ENCODE measurements at regions not wholly inside any gene's neighbourhood (a gene's known extent, or its start where the extent isn't known, plus 50 kb on each side); places are given as distances from the start of the nearest gene placed in this dataset.

GRCh38 chr6:4506223-4506622, 270.0 kb upstream of the CDYL start:
- 77% methylated on average over 3 of the region's 3 CpGs for WGBS (ENCODE audit: insufficient coverage)

GRCh38 chr6:4504700-4505099, 271.5 kb upstream of the CDYL start:
- Histone ChIP-seq H3K4me1 (ENCODE audit: control insufficient read depth, insufficient read depth, low read length) (no peaks in the 10 kb centered on the region), H3K9me3 (ENCODE audit: control insufficient read depth, insufficient read depth, low read length) (no peaks in the 10 kb centered on the region), H3K27ac (ENCODE audit: low read depth, low read length) (no peak overlapping the region), H3K4me3 (ENCODE audit: low read depth, low read length) (no peak overlapping the region), H3K27me3 (ENCODE audit: control insufficient read depth, insufficient read depth, low read length) (no peaks in the 10 kb centered on the region), H3K36me3 (ENCODE audit: control insufficient read depth, insufficient read depth, low read length) (no peaks in the 10 kb centered on the region)
- no CpG with 5 or more reads among the region's 2 CpGs for WGBS (ENCODE audit: insufficient coverage)
- no peak for DNase-seq (ENCODE audit: low read depth in 4 of 6, low spot score in 6 of 6)

More at GRCh38 chr6:4506223-4506622, 270.0 kb upstream of the CDYL start:
- Histone ChIP-seq H3K27ac (ENCODE audit: low read depth, low read length) (no peak overlapping the region), H3K4me3 (ENCODE audit: low read depth, low read length) (no peak overlapping the region), H3K4me1 (ENCODE audit: control insufficient read depth, insufficient read depth, low read length) (peaks cover 5% of the 10 kb centered on the region), H3K27me3 (ENCODE audit: control insufficient read depth, insufficient read depth, low read length) (no peaks in the 10 kb centered on the region), H3K9me3 (ENCODE audit: control insufficient read depth, insufficient read depth, low read length) (no peaks in the 10 kb centered on the region), H3K36me3 (ENCODE audit: control insufficient read depth, insufficient read depth, low read length) (no peaks in the 10 kb centered on the region)
- no peak for DNase-seq (ENCODE audit: low read depth in 4 of 6, low spot score in 6 of 6)

GRCh38 chr6:4503700-4504099, 272.5 kb upstream of the CDYL start:
- Histone ChIP-seq H3K27ac (ENCODE audit: low read depth, low read length) (no peak overlapping the region), H3K9me3 (ENCODE audit: control insufficient read depth, insufficient read depth, low read length) (no peaks in the 10 kb centered on the region), H3K4me3 (ENCODE audit: low read depth, low read length) (no peak overlapping the region), H3K36me3 (ENCODE audit: control insufficient read depth, insufficient read depth, low read length) (no peaks in the 10 kb centered on the region), H3K27me3 (ENCODE audit: control insufficient read depth, insufficient read depth, low read length) (no peaks in the 10 kb centered on the region), H3K4me1 (ENCODE audit: control insufficient read depth, insufficient read depth, low read length) (no peaks in the 10 kb centered on the region)
- WGBS (ENCODE audit: insufficient coverage), result 68% methylated on average over 2 of the region's 5 CpGs
- no peak for DNase-seq (ENCODE audit: low read depth in 4 of 6, low spot score in 6 of 6)

GRCh38 chr6:4496284-4496683, 279.9 kb upstream of the CDYL start:
- no peaks in the 10 kb centered on the region for H3K36me3 ChIP-seq (ENCODE audit: control insufficient read depth, insufficient read depth, low read length)

GRCh38 chr6:4491501-4492260, 284.5 kb upstream of the CDYL start:
- peaks cover 10% of the 10 kb centered on the region for H3K9me3 ChIP-seq (ENCODE audit: control insufficient read depth, insufficient read depth, low read length)
- H3K4me1 ChIP-seq (ENCODE audit: control insufficient read depth, insufficient read depth, low read length), result peaks cover 3% of the 10 kb centered on the region
- H3K27me3 ChIP-seq (ENCODE audit: control insufficient read depth, insufficient read depth, low read length), result no peaks in the 10 kb centered on the region
- no peak overlapping the region for H3K27ac ChIP-seq (ENCODE audit: low read depth, low read length)
- H3K36me3 ChIP-seq (ENCODE audit: control insufficient read depth, insufficient read depth, low read length), result no peaks in the 10 kb centered on the region
- no peak overlapping the region for H3K4me3 ChIP-seq (ENCODE audit: low read depth, low read length)
- WGBS (ENCODE audit: insufficient coverage), result 96% methylated on average over 4 of the region's 7 CpGs
- DNase-seq (ENCODE audit: low read depth in 4 of 6, low spot score in 6 of 6), result no peak

More at GRCh38 chr6:4496284-4496683, 279.9 kb upstream of the CDYL start:
- Histone ChIP-seq H3K27me3 (ENCODE audit: control insufficient read depth, insufficient read depth, low read length) (no peaks in the 10 kb centered on the region), H3K4me1 (ENCODE audit: control insufficient read depth, insufficient read depth, low read length) (no peaks in the 10 kb centered on the region), H3K27ac (ENCODE audit: low read depth, low read length) (no peak overlapping the region), H3K9me3 (ENCODE audit: control insufficient read depth, insufficient read depth, low read length) (no peaks in the 10 kb centered on the region), H3K4me3 (ENCODE audit: low read depth, low read length) (no peak overlapping the region)
- no peak for DNase-seq (ENCODE audit: low read depth in 4 of 6, low spot score in 6 of 6)
- WGBS (ENCODE audit: insufficient coverage), result 80% methylated on average over 1 of the region's 1 CpG

GRCh38 chr6:4489538-4489937, 286.7 kb upstream of the CDYL start:
- Histone ChIP-seq H3K36me3 (ENCODE audit: control insufficient read depth, insufficient read depth, low read length) (no peaks in the 10 kb centered on the region), H3K4me3 (ENCODE audit: low read depth, low read length) (no peak overlapping the region), H3K4me1 (ENCODE audit: control insufficient read depth, insufficient read depth, low read length) (peaks cover 10% of the 10 kb centered on the region), H3K9me3 (ENCODE audit: control insufficient read depth, insufficient read depth, low read length) (peaks cover 10% of the 10 kb centered on the region), H3K27me3 (ENCODE audit: control insufficient read depth, insufficient read depth, low read length) (no peaks in the 10 kb centered on the region), H3K27ac (ENCODE audit: low read depth, low read length) (no peak overlapping the region)
- DNase-seq (ENCODE audit: low read depth in 4 of 6, low spot score in 6 of 6), result no peak
- WGBS (ENCODE audit: insufficient coverage), result 81% methylated on average over 3 of the region's 4 CpGs

GRCh38 chr6:4488389-4488788, 287.8 kb upstream of the CDYL start:
- no peak overlapping the region for H3K4me3 ChIP-seq (ENCODE audit: low read depth, low read length)
- H3K27ac ChIP-seq (ENCODE audit: low read depth, low read length), result no peak overlapping the region
- H3K36me3 ChIP-seq (ENCODE audit: control insufficient read depth, insufficient read depth, low read length), result no peaks in the 10 kb centered on the region
- 100% methylated on average over 3 of the region's 3 CpGs for WGBS (ENCODE audit: insufficient coverage)
- peaks cover 10% of the 10 kb centered on the region for H3K4me1 ChIP-seq (ENCODE audit: control insufficient read depth, insufficient read depth, low read length)
- DNase-seq (ENCODE audit: low read depth in 4 of 6, low spot score in 6 of 6), result no peak
- H3K9me3 ChIP-seq (ENCODE audit: control insufficient read depth, insufficient read depth, low read length), result peaks cover 10% of the 10 kb centered on the region
- H3K27me3 ChIP-seq (ENCODE audit: control insufficient read depth, insufficient read depth, low read length), result no peaks in the 10 kb centered on the region

- H3K36me3 ChIP-seq (ENCODE audit: control insufficient read depth, insufficient read depth, low read length), result no peaks in the 10 kb centered on the region
- H3K4me3 ChIP-seq (ENCODE audit: low read depth, low read length), result no peak overlapping the region
- H3K27me3 ChIP-seq (ENCODE audit: control insufficient read depth, insufficient read depth, low read length), result no peaks in the 10 kb centered on the region
- WGBS (ENCODE audit: insufficient coverage), result 75% methylated on average over 2 of the region's 2 CpGs
- H3K9me3 ChIP-seq (ENCODE audit: control insufficient read depth, insufficient read depth, low read length), result peaks cover 10% of the 10 kb centered on the region
- peaks cover 10% of the 10 kb centered on the region for H3K4me1 ChIP-seq (ENCODE audit: control insufficient read depth, insufficient read depth, low read length)
- DNase-seq (ENCODE audit: low read depth in 4 of 6, low spot score in 6 of 6), result no peak
- no peak overlapping the region for H3K27ac ChIP-seq (ENCODE audit: low read depth, low read length)
These were observed 288.7 kb upstream of the CDYL start for GRCh38 chr6:4487538-4487937.

- H3K27me3 ChIP-seq (ENCODE audit: control insufficient read depth, insufficient read depth, low read length), result no peaks in the 10 kb centered on the region
- 13% methylated on average over 1 of the region's 7 CpGs for WGBS (ENCODE audit: insufficient coverage)
- H3K9me3 ChIP-seq (ENCODE audit: control insufficient read depth, insufficient read depth, low read length), result peaks cover 10% of the 10 kb centered on the region
- no peak overlapping the region for H3K27ac ChIP-seq (ENCODE audit: low read depth, low read length)
- no peak overlapping the region for H3K4me3 ChIP-seq (ENCODE audit: low read depth, low read length)
- DNase-seq (ENCODE audit: low read depth in 4 of 6, low spot score in 6 of 6), result peak in 3 of 6 donors; percentile 19 to 68 (median 62)
- H3K36me3 ChIP-seq (ENCODE audit: control insufficient read depth, insufficient read depth, low read length), result no peaks in the 10 kb centered on the region
- peaks cover 10% of the 10 kb centered on the region for H3K4me1 ChIP-seq (ENCODE audit: control insufficient read depth, insufficient read depth, low read length)
These were observed 289.5 kb upstream of the CDYL start for GRCh38 chr6:4486568-4487315.

- 100% methylated on average over 3 of the region's 5 CpGs for WGBS (ENCODE audit: insufficient coverage)
- Histone ChIP-seq H3K4me1 (ENCODE audit: control insufficient read depth, insufficient read depth, low read length) (peaks cover 10% of the 10 kb centered on the region), H3K36me3 (ENCODE audit: control insufficient read depth, insufficient read depth, low read length) (no peaks in the 10 kb centered on the region), H3K27ac (ENCODE audit: low read depth, low read length) (no peak overlapping the region), H3K9me3 (ENCODE audit: control insufficient read depth, insufficient read depth, low read length) (peaks cover 10% of the 10 kb centered on the region), H3K4me3 (ENCODE audit: low read depth, low read length) (no peak overlapping the region), H3K27me3 (ENCODE audit: control insufficient read depth, insufficient read depth, low read length) (no peaks in the 10 kb centered on the region)
- DNase-seq (ENCODE audit: low read depth in 4 of 6, low spot score in 6 of 6), result no peak
These were observed 290.5 kb upstream of the CDYL start for GRCh38 chr6:4485735-4486134.

Data from spinal cord (tissue), 9 donors.